ENCODE measurements at regions not wholly inside any gene's neighbourhood (a gene's known extent, or its start where the extent isn't known, plus 50 kb on each side); places are given as distances from the start of the nearest gene placed in this dataset.

DNA sequence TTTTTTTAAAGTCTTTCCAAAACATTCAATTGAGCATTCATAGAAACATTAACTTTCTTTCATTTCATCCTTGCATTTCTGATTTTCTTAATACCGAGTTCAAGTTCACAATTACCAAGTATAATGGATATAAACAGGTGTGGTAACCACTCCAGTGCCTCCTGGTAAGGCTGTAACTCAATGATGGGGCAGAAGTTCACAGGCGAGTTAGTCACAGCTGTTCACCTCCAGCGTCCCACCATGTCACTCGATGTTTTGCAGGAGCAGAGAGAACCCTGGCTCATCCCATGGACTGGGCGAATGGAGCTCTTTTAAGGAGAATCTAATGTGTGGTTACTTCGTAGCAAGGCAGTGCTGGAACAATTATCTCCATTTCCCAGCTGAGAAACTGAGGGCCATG is 94.4 kb upstream of the ALX4 start:
- TF ChIP-seq, protein P1, sequence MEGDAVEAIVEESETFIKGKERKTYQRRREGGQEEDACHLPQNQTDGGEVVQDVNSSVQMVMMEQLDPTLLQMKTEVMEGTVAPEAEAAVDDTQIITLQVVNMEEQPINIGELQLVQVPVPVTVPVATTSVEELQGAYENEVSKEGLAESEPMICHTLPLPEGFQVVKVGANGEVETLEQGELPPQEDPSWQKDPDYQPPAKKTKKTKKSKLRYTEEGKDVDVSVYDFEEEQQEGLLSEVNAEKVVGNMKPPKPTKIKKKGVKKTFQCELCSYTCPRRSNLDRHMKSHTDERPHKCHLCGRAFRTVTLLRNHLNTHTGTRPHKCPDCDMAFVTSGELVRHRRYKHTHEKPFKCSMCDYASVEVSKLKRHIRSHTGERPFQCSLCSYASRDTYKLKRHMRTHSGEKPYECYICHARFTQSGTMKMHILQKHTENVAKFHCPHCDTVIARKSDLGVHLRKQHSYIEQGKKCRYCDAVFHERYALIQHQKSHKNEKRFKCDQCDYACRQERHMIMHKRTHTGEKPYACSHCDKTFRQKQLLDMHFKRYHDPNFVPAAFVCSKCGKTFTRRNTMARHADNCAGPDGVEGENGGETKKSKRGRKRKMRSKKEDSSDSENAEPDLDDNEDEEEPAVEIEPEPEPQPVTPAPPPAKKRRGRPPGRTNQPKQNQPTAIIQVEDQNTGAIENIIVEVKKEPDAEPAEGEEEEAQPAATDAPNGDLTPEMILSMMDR (IDR thresholded peaks at IDR 0.05; ENCODE audit: insufficient read depth, low read length): no peak
- TF ChIP-seq SPI1 (IDR thresholded peaks at IDR 0.05; ENCODE audit: borderline replicate concordance, low read depth) (no peak), GABPA (IDR thresholded peaks at IDR 0.05; ENCODE audit: low read depth) (no peak), POLR2AphosphoS5 (IDR thresholded peaks at IDR 0.05; ENCODE audit: low read depth) (no peak)
- TF ChIP-seq, protein P2, sequence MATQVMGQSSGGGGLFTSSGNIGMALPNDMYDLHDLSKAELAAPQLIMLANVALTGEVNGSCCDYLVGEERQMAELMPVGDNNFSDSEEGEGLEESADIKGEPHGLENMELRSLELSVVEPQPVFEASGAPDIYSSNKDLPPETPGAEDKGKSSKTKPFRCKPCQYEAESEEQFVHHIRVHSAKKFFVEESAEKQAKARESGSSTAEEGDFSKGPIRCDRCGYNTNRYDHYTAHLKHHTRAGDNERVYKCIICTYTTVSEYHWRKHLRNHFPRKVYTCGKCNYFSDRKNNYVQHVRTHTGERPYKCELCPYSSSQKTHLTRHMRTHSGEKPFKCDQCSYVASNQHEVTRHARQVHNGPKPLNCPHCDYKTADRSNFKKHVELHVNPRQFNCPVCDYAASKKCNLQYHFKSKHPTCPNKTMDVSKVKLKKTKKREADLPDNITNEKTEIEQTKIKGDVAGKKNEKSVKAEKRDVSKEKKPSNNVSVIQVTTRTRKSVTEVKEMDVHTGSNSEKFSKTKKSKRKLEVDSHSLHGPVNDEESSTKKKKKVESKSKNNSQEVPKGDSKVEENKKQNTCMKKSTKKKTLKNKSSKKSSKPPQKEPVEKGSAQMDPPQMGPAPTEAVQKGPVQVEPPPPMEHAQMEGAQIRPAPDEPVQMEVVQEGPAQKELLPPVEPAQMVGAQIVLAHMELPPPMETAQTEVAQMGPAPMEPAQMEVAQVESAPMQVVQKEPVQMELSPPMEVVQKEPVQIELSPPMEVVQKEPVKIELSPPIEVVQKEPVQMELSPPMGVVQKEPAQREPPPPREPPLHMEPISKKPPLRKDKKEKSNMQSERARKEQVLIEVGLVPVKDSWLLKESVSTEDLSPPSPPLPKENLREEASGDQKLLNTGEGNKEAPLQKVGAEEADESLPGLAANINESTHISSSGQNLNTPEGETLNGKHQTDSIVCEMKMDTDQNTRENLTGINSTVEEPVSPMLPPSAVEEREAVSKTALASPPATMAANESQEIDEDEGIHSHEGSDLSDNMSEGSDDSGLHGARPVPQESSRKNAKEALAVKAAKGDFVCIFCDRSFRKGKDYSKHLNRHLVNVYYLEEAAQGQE (IDR thresholded peaks at IDR 0.05; ENCODE audit: insufficient replicate concordance, low read depth): no peak

Data from HL-60 (cell line).